Keratinocyte (primary cell): ENCODE measurements at regions not wholly inside any gene's neighbourhood (a gene's known extent, or its start where the extent isn't known, plus 50 kb on each side); places are given as distances from the start of the nearest gene placed in this dataset.

ENCODE experiments used
- DNase-seq: peaks from one replicate; pipeline ENCODE4 v3.0.0-alpha.2; 2011; ENCODE audit warnings: low read depth, missing footprints, low spot score
- FAIRE-seq: peaks from 2 replicates; lab custom pipeline; 2011; peaks lifted over from hg19 to GRCh38; lab: Jason Lieb, UNC
- H2AFZ ChIP-seq: 2 replicates; pipeline ENCODE4 v1.6.0; 2012; ENCODE audit warnings: low read length, control low read depth, inconsistent platforms; ENCODE audit not compliant: control insufficient read depth
- H3K27ac ChIP-seq: 2 replicates; pipeline ENCODE4 v1.5.1; 2011; ENCODE audit warnings: low read length; ENCODE audit not compliant: control insufficient read depth, insufficient read depth
- H3K27me3 ChIP-seq: 3 replicates; pipeline ENCODE4 v1.6.0; 2011; ENCODE audit warnings: low read length; ENCODE audit not compliant: control insufficient read depth, insufficient read depth; ENCODE audit errors: extremely low read depth
- H3K36me3 ChIP-seq, 2 experiments: 2 replicates in 1 of 2; 3 replicates in 1 of 2; pipeline ENCODE4 v1.5.1; 2011; ENCODE audit warnings: low read length in 2 of 2, mild to moderate bottlenecking in 1 of 2; ENCODE audit not compliant: control insufficient read depth in 2 of 2, insufficient read depth in 2 of 2; ENCODE audit errors: extremely low read depth in 1 of 2
- H3K4me1 ChIP-seq: 3 replicates; pipeline ENCODE4 v1.5.1; 2011; ENCODE audit warnings: low read length; ENCODE audit not compliant: control insufficient read depth, insufficient read depth; ENCODE audit errors: extremely low read depth
- H3K4me2 ChIP-seq: 3 replicates; pipeline ENCODE4 v1.6.0; 2011; ENCODE audit warnings: low read depth, low read length; ENCODE audit not compliant: control insufficient read depth, insufficient read depth; ENCODE audit errors: extremely low read depth
- H3K4me3 ChIP-seq, 3 experiments: fragments of 200-600 bp in 1 of 3; sonication (generic) in 1 of 3; 2 replicates in 2 of 3; 3 replicates in 1 of 3; pipeline ENCODE4 v1.5.1; 2011 to 2016; ENCODE audit warnings: low read length in 3 of 3, mild to moderate bottlenecking in 3 of 3, control low read depth in 2 of 3, inconsistent platforms in 1 of 3, low read depth in 1 of 3, mixed read lengths in 1 of 3, mixed run types in 1 of 3, moderate library complexity in 1 of 3; ENCODE audit not compliant: control insufficient read depth in 2 of 3, insufficient read depth in 2 of 3; ENCODE audit errors: extremely low read depth in 1 of 3
- H3K79me2 ChIP-seq: 2 replicates; pipeline ENCODE4 v1.6.0; 2012; ENCODE audit warnings: low read length; ENCODE audit not compliant: control insufficient read depth, insufficient read depth
- H3K9ac ChIP-seq: 3 replicates; pipeline ENCODE4 v1.6.0; 2011; ENCODE audit warnings: low read length; ENCODE audit not compliant: control insufficient read depth, insufficient read depth; ENCODE audit errors: extremely low read depth
- H3K9me1 ChIP-seq: 3 replicates; pipeline ENCODE4 v1.6.0; 2011; ENCODE audit warnings: low read length; ENCODE audit not compliant: control insufficient read depth, insufficient read depth; ENCODE audit errors: extremely low read depth
- H3K9me3 ChIP-seq: 2 replicates; pipeline ENCODE4 v1.5.1; 2012; ENCODE audit warnings: low read depth, low read length; ENCODE audit not compliant: control insufficient read depth
- H4K20me1 ChIP-seq: 3 replicates; pipeline ENCODE4 v1.6.0; 2011; ENCODE audit warnings: low read length; ENCODE audit not compliant: control insufficient read depth, insufficient read depth; ENCODE audit errors: extremely low read depth
- EZH2 ChIP-seq: IDR thresholded peaks from one replicate; pipeline ENCODE4 v1.6.1; 2012; ENCODE audit warnings: inconsistent platforms, mild to moderate bottlenecking, low read length, moderate library complexity
- dilution Hi-C: fragments of 300-500 bp; cut with MboI; formaldehyde crosslinking; loops from one replicate; pipeline ENCODE4 v1.7.0; 2020; ENCODE audit warnings: low sequenced_read_pairs; ENCODE audit not compliant: extremely low pct_ligation_motif_present
- TF ChIP-seq, protein P1 (sequence below), 3 experiments: IDR thresholded peaks in 1 of 3; conservative IDR thresholded peaks in 1 of 3; optimal IDR thresholded peaks in 1 of 3; 2 replicates in 2 of 3; 3 replicates in 1 of 3; pipeline versions ENCODE3 to v1.5.1; 2011; ENCODE audit warnings: low read length in 3 of 3, mild to moderate bottlenecking in 3 of 3, moderate library complexity in 2 of 3, control low read depth in 1 of 3, inconsistent platforms in 1 of 3; ENCODE audit not compliant: insufficient read depth in 2 of 3; ENCODE audit errors: extremely low read depth in 1 of 3

DNA sequence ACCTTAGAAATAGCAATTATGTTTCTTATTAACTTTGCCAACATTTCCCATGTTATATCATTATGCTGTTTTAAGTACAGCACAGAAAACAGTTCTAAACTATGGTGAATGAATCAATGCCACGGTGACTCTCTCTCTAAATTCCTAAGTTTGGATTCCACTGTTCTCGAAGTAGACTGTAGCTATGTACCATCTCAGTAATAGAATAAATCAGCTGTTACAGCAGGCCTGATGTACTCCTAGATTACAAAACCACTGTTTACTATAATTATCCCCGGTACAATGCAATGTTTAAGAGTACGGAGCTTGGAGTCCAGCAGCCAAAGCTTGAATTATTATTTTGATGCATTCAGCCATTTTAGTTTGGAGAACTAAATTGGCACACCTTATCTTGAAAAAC is 476.3 kb upstream of the SLITRK1 start:
- Histone ChIP-seq H4K20me1 (no peaks in the 10 kb centered on the region), H2AFZ (no peak overlapping the region), H3K9ac (no peak overlapping the region), H3K9me1 (no peaks in the 10 kb centered on the region), H3K27ac (no peak overlapping the region), H3K4me2 (no peak overlapping the region), H3K79me2 (no peaks in the 10 kb centered on the region), H3K4me1 (no peaks in the 10 kb centered on the region), H3K36me3 (no peaks in the 10 kb centered on the region), H3K4me3 (no peak overlapping the region), H3K27me3 (no peaks in the 10 kb centered on the region), H3K9me3 (no peaks in the 10 kb centered on the region)
- no peak for DNase-seq
- FAIRE-seq: no peak
- TF ChIP-seq, protein P1, sequence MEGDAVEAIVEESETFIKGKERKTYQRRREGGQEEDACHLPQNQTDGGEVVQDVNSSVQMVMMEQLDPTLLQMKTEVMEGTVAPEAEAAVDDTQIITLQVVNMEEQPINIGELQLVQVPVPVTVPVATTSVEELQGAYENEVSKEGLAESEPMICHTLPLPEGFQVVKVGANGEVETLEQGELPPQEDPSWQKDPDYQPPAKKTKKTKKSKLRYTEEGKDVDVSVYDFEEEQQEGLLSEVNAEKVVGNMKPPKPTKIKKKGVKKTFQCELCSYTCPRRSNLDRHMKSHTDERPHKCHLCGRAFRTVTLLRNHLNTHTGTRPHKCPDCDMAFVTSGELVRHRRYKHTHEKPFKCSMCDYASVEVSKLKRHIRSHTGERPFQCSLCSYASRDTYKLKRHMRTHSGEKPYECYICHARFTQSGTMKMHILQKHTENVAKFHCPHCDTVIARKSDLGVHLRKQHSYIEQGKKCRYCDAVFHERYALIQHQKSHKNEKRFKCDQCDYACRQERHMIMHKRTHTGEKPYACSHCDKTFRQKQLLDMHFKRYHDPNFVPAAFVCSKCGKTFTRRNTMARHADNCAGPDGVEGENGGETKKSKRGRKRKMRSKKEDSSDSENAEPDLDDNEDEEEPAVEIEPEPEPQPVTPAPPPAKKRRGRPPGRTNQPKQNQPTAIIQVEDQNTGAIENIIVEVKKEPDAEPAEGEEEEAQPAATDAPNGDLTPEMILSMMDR (optimal IDR thresholded peaks at IDR 0.05 in 1 of 3, IDR thresholded peaks at IDR 0.05 in 1 of 3, conservative IDR thresholded peaks at IDR 0.05 in 1 of 3; ENCODE audit: extremely low read depth in 1 of 3, insufficient read depth in 2 of 3, low read length in 3 of 3): no peak
- TF ChIP-seq EZH2: no peak
- dilution Hi-C loops: no loop called here

DNA sequence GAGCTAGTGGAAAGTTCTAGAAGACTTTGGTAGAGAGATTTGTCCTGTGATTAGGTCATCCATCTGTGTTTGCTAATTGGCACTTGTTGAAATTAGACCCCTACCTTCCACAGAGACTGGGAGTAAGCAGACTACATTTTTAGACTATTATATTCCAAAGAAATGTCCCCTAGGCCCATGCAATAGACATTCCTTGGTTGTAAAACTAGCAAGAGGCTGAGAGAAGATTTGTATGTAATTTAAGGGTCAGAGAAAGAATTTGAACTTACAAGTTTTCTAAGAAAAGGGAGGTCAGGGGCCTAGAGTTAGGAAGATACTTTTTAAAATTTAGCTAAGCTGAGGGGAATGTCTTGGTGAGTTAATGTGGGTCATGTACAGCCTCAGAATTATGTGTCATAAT is 470.7 kb upstream of the SLITRK1 start:
- H4K20me1 ChIP-seq: no peaks in the 10 kb centered on the region
- no peaks in the 10 kb centered on the region for H3K36me3 ChIP-seq
- H3K27ac ChIP-seq: no peak overlapping the region
- DNase-seq (no peak), FAIRE-seq (no peak)
- H3K4me2 ChIP-seq: no peak overlapping the region
- H3K9me3 ChIP-seq: peaks cover 2% of the 10 kb centered on the region
- H3K4me1 ChIP-seq: no peaks in the 10 kb centered on the region
- no peaks in the 10 kb centered on the region for H3K79me2 ChIP-seq
- TF ChIP-seq EZH2: no peak
- TF ChIP-seq, protein P1 (optimal IDR thresholded peaks at IDR 0.05 in 1 of 3, IDR thresholded peaks at IDR 0.05 in 1 of 3, conservative IDR thresholded peaks at IDR 0.05 in 1 of 3; ENCODE audit: extremely low read depth in 1 of 3, insufficient read depth in 2 of 3, low read length in 3 of 3): no peak
- no peaks in the 10 kb centered on the region for H3K27me3 ChIP-seq
- H2AFZ ChIP-seq: no peak overlapping the region
- H3K9me1 ChIP-seq: no peaks in the 10 kb centered on the region
- dilution Hi-C loops: no loop called here
- no peak overlapping the region for H3K9ac ChIP-seq
- no peak overlapping the region for H3K4me3 ChIP-seq
